Mucosa of gallbladder (tissue), 1 donor: ENCODE measurements at regions not wholly inside any gene's neighbourhood (a gene's known extent, or its start where the extent isn't known, plus 50 kb on each side); places are given as distances from the start of the nearest gene placed in this dataset.
"Not testable (repeated sequence)": the region's sequence is repeated elsewhere in the genome, so short reads cannot be mapped to it uniquely, and the experiment has no call there.

ENCODE experiments used
- DNase-seq: peaks from one replicate; pipeline ENCODE4 v3.0.0-alpha.2; 2020; ENCODE audit warnings: low spot score
- donor health status: DM: no; HTN: no; CAD: no.

DNA sequence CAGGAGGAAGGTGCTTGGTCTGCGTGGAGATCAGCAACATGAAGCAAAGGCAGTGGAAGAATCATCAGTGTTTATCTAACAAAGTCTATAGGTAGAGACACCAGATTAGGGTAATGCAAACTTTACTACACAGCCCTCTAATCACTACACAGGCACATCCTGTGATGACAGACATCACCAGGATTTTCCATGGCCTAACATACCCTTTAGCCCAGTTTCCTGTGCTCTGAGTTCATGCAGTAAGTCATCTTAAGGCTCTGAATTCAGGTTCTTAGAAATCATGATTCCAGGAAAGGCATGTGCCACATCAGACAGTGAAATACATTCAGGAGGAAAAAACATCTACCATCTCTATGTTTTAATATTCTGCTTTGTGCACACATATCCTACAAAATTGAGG lies 708.5 kb upstream of the SLC8A1 start:
- no peak for DNase-seq

DNA sequence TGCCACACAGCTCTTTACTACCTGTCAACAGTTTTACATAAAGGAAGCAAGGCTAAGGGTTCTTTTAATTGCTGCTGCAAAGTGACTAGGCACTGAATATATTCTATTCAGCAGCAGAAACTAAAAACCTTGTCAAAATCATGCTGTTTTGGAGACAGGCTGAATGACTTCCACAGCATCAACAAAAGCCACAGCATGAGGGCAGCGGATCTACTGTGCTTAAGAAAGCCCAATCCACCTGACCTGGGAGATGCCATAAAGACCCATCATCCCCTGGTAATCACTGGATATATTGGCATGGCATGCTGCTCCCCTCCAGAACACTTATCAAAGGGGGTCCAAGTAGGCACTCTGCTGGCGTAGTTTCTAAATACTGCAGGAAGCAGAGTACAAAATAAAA lies 715.1 kb upstream of the SLC8A1 start:
- no peak for DNase-seq

DNA sequence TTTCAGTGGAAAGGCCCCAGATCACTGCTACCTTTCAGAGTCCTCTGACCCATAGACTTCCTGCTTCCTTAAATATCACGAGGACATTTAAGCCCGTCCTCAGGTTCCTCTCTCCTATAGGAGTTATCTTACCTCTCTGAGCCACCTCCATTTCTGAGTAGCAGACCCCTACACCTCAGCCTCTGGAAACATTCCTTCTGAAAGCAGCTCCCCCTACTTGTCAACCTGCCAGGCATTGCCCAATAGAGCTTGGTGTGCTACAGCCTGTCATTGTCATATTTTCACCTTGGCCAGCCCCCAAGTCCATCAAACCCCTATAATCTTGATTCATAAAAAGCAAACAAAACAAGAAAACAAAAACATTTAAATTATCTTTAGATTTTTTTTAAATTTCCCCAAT lies 717.9 kb upstream of the SLC8A1 start:
- DNase-seq, result no peak

DNA sequence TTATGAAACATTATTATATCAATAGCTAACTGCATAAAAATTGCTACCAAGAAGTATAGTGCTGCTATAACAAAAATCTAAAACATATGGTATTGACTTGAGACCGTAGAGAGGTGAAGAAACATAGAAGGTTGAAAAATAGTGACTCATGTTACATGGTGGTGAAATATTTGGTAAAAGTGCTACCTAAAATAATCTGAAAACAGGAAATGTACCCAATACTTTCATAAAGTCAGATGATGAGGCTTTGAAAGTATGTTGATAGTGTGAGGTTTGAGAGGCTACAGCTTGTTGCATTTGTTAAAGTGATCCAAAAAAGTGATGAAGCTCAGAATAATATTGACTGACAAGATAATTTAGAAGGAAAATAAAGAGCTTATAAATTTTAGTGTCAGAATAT lies 718.7 kb upstream of the SLC8A1 start:
- DNase-seq, result no peak

DNA sequence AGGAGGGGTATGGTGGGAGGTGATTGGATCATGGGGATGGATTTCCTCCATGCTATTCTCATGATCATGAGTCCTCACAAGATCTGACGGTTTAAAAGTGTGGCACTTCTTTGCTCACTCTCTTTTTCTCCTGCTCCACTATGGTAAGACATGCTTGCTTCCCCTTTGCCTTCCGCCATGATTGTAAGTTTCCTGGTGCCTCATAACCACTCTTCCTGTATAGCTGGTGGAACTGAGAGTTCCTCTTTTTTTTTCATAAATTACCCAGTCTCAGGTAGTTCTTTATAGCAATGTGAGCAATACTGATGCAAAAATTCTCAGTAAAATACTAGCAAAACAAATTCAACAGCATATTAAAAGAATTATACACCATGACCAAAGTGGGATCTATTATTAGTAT lies 728.5 kb upstream of the SLC8A1 start:
- no peak for DNase-seq

DNA sequence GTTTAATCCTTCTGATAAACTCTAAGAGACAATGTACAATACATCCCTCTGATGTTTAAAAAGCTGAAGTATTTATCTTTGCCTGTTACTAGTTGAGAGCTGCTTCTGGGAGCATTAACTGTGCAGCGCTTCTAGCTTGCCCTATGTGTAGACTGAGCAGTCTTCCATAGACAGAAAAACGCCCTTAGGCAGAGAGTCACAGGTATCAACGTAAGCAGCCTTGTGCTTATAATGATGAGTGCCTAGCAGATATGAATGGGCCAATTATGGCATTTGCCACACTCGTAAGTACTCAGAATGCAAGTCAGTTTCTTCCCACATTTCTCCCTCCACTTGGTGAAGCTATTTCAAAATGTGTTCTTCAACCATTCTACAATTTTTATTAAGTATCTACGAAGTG lies 731.1 kb upstream of the SLC8A1 start:
- no peak for DNase-seq

DNA sequence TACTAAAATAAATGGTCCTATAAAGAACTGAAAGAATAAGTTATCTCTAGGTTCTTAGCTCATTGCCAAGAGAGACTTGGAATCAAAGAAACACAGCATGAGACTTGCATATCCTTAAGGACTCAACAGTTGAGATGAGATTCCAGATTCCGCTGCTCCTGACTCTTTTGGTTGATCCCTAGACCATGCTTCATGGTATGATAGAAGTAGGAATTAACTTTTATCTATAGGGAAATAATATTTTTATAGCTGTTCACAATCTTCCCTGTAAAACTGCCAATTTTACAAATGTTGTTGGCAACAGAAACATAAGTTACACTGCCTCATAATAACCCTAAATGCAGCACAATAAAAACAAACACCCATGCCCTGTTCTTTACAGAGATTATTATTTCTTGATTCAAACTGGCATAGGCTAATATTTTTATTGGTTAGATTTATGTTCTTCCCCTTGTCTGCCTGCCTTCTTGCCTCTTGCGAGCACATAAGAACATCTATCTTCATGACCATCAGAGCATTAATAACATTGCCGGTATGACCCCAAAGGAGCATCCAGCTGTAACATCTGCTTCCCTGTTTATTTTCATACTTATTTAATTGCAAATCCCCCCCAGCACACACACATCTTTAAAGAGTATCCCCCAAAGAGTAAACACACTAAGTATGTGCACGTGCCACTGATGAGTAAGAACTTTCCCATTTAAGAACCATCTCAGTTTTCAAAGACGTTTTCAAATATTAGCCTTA lies 735.7 kb upstream of the SLC8A1 start:
- no peak for DNase-seq

DNA sequence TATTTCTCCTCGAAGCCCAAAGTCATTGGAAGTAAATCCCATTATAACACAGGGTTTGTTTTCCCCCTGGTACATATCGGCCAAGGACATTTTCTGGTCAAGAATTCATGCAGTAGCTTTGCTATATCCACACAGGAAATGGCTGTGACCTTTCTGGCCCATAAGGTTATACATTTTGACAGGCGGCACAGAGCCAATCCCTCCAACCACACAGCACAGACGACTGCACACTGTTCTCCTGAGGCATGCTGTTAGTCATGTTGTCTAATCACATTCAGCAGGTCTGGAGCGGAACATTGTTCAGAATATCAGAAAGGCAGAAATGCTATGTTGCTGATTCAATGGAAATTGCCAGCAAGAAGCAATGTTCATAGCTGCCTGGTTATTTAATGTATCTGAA lies 742.3 kb upstream of the SLC8A1 start:
- DNase-seq, result no peak

DNA sequence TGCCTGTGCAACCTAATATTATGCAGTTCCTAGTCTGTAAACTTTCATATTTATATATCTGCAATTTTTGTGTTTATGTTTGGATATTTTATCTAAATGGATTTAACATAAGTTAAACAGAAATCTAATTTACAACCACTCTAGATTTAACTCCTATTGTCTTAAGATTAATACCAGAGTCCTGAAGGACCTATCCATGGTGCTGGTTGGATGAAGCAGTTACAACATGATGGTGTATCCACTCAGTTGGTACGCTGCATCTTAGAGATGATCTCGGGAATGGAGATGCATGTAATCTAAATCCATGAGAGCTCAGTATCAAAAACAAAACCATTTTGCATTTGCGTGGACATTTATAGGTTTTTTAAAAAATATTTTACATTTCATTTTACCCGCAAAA lies 745.9 kb upstream of the SLC8A1 start:
- no peak for DNase-seq

DNA sequence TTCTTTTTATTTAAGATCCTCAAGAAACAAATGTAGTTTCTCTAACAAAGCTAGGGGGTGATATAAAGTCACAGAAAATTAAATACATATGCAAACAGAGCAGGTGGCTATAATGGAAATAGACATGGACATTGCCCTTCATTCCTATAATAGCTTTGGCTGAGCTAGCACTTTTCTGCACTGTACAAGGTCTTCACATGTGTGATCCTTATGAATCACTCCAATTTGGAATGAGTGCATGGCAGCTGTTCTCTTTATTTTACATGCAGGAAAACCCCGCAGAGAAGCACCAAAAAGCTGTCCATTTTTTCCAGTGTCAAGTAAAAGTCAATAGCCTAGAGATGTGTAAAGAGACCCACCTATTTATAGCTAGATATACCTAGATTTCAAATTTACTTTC lies 747.4 kb upstream of the SLC8A1 start:
- no peak for DNase-seq

DNA sequence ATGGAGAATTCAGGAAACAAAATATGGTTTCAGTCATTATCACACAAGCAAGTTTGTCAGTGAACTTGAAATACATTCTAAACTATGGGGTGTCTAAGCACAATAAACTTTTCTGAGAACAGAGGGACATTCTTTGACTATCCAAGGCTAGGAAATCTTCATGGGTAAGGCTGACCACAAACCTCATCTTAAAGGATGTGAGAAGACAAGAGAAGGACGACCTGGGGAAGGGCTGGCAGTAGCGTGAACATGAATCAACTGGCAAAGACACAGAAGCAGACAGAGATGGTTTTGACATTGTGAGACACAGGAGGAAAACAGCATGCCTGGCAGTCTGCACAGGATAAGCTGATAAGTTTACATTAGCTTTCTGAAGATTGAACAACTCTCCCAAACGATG lies 752.4 kb upstream of the SLC8A1 start:
- DNase-seq, result no peak

DNA sequence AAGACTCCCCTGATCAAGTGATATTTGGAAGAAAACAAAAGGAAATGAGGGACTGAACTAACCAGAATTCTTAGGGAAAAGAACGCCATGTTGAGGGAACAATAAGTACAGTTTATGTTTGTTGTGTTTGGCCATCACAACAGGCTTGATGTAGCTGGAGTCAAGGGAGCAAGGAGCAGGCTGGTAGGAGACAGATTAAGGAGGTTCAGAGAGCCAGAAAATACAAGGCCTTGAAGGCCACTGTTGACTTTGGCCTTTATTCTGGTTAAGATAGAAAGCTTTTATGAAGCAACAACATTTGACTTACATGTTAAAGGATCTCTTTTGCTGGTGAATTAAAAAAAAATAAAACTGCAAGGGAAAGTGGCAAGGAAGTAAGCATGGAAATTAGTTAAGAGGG lies 754.1 kb upstream of the SLC8A1 start:
- no peak for DNase-seq

DNA sequence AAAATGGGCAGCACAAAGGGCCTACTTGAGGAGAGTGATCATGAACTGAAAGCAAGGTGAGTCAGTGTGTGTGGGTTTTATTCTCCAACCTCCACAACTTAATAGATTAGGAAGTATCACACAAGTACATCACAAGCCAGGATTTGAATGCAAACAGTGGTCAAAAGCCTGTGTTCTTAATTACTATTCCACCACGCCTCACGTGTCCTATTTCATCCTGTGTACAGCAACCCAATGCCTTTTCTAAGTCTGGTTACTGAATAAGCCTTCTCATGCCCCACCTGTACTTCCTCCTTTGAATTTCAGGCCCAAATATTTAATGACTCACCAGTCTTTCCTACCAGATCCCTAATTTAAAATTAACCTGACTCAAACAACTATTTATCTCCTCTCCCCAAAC lies 755.7 kb upstream of the SLC8A1 start:
- DNase-seq, result no peak

DNA sequence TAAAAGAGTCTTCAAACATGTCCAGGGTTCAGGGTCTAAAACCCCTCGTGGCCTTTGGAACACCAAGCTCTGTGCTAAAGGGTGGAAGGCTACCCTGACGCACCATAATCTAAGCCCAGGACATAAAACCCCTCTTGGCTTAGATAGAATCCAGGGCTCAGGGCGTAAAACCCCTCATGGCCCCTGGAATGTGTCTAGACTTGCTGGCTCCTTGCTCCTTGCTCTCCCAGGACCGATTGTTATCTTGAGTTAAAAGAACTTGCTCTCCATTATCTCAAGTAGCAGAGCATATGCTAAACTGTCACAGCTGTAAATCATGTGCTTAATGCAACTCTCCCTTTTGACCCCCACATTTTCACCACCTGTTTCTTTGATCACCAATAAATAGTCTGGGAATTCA lies 758.1 kb upstream of the SLC8A1 start:
- DNase-seq, result not testable (repeated sequence)

DNA sequence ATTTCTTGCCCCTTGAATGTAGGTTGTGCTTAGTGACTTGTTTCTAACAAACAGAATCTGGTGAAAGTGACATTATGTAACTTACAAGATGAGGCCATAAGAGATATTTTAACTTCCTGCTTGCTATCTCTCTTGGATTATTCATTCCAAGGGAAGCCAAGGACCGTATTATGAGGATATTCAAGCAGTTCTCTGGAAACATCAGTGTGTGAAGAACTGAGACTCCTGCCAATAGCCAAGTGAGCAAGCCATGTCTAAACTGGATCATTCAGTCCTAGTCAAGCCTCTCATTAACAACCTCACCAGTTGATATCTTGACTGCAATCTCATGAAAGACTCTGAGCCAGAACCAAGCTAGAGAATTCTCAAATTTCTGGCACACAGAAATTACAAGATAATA lies 765.1 kb upstream of the SLC8A1 start:
- no peak for DNase-seq

DNA sequence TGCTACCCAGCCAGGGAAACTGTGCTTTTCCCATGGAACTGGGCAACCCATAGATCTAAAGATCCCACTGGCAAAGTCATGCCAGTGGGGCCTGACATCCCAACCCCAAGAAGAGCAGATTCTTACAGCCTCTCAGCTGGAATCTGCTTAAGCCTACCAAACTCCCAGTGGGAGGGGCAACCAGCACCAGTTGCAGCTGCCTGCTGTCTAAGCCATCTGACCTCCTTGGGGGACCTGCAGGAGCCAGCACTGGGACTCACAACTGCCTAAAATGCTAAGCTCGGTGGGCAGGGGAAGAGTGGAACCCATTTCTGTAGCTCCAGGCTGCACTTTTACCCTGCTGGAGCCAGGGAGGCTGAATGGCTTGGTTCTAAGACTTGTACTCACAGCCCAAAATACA lies 770.7 kb upstream of the SLC8A1 start:
- DNase-seq, result no peak

DNA sequence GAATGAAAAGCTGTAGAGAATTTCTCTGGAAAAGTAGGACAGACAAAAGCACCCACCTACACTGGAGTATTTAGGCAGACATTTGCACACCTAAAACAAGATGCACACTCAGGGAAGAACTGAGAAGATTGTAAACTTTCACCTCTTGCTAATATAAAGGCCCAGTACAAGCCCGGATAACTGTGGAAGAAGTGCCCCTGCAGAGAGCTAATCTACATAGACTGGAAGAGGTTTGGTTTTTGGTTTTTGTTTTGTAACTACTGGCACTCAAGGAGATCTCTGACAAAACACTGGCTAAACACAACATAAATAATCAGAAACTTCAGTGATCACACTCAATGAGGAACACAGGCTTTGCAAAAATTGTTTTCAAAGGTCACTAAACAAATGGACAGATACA lies 782.2 kb upstream of the SLC8A1 start:
- DNase-seq, result no peak

DNA sequence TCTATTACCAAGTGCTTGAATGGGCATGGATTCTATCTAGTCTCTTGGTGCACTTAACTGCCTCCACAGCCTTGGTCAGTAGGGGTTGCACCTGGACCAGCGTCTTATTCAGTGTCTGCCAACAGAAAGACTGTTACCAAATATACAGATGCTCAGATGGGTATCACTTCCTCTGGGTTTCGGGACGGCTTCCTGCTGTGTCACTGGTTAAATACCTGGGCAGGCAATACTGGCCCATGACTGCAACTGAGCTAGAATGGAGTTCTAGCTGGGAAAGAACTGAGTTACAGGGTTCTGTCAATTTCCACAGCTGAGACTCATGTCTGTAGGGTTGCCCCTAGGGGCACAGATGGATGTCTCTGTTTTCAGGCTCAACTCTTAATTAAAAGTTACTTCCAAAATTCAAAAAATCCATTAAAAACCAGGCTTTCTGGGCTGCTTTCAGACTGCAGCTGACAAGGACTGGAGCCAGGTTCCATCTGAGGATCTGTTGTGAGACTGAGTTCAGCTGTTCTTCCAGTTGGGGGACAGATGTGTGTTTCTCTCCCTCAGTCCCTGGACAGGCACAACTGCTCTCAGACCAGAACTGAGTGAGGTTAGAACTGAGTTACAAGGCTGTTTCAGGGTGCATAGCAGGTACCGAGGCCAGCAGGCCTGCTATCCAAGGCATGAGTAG lies 789.6 kb upstream of the SLC8A1 start:
- DNase-seq, result no peak

DNA sequence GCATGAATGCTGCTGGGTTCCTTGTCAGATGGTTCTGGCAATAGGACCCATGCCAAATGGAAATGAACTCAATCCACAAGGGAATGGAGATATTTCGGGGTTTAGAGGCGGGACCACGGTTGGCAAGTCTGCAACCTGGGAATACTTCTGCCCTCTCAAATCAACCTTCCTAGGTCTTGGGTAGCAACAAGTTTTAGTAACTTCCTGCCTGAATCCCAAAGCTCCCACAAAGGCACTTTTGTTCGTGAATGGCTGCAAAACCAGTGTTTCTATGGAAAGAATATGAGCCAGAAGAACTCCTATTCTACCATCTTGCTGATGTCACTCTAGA lies 790.1 kb upstream of the SLC8A1 start:
- no peak for DNase-seq

DNA sequence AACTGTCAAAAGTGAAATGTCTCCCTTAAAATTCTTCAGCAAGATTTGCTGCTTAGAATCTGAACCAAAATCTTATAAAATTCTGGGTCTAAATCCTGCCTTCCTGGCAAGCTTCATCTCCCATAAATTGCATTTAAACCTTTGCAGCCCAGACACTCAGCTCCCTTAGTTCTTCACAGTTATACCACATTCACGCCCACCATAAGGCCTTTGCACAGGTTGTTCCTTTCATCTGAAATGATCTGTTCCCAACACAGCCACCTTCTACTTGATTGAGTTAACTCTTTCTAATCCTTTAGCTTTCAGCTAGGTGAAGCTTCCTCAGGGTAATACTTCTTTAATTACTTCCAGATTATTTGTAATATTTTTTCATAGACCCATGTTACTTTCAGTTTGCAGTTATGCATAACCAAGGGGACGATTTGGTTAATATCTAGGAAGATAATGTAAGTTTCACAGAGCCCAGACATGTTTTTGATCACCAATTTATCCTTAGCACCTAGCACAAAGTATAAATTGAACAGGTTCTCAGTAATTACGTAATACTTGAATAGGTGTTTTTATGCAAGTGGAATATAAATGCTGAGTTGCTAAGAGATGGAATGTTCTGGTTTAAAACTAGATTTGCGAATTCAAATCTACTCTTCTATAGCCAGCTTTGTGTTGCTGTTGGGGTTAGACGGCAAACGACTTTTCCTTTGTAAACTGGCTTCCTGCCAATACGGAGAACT lies 779.7 kb upstream of the PKDCC start:
- no peak for DNase-seq

DNA sequence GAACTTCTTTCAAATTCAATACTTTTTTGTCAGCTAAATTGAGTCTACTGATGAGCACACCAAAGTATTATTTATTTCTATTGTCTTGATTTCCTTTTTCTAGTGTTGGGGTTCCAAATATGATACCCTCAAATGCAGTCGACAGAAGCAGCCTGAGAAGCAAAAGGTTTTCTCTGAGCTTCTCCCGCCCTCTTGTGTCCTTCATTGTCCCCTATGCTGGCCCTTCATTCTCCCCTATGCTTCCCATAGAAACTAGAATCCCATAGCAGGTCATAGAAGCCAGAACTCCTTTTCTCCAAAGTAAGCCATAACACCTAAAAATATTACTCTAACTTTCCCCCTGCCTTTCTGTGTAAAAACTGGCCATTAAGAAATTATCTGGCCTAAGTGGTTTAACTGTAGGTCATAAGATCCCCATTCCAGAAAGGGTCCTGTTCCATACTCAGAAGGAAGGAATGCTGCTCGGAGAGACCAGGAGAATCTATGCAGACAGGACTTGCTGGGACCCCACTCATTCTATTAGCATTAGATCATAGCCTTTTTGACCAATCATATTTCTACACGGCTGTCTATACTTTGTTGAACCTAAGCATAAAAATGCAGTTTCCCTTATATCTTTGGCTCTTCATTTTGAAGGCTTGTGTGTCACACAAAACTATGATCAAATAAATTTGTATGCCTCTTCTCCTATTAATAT lies 764.6 kb upstream of the PKDCC start:
- no peak for DNase-seq

DNA sequence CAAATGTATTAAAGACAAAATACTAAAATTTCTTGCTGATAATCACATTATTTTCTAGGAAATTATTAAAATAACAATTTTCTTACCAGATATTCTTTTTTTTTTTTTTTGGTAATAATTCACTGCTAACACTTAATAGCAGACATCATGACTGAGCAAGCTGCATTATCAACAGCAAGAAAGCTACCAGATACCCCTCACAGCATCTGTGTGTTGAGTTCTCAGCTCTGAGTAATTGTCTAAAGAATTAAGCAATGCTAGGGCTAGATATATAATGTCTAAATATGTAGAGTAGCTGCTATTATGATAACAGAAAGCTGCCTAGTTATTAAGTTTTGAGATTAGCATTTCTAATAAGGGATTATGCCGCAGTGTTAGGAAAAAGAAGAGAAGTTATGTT lies 754.3 kb upstream of the PKDCC start:
- no peak for DNase-seq

DNA sequence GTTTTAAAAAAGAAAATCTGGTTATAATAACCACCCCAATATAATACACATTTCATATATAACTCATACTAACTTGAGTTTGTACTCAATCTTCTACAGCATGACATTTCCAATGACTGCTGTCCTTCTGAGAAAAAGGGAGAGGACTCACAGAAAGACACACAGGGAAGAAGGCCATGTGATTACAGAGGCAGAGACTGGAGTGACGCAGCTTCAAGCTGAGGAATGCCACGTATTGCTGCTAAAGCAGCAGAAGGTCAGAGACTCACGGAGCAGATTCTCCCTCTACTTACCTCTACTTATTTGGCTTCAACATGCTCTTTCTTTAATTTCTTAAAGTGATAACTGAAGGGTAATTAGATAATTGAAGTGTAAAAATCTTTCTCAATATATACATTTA lies 753.5 kb upstream of the PKDCC start:
- no peak for DNase-seq
